Immature natural killer cell (primary cell): ENCODE measurements at regions not wholly inside any gene's neighbourhood (a gene's known extent, or its start where the extent isn't known, plus 50 kb on each side); places are given as distances from the start of the nearest gene placed in this dataset.
"Not testable (repeated sequence)": the region's sequence is repeated elsewhere in the genome, so short reads cannot be mapped to it uniquely, and the experiment has no call there.

Experiments
- DNase-seq, 3 donors: peaks; one replicate each; pipeline ENCODE4 v3.0.0; 2022; ENCODE audit warnings: mixed read lengths in 1 of 3
- H3K27ac Mint-ChIP-seq, 6 donors: one replicate each; pipeline ENCODE4 v1.8.0; 2020; ENCODE audit warnings: mixed read lengths in 6 of 6, mild to moderate bottlenecking in 5 of 6, inconsistent platforms in 4 of 6, moderate library complexity in 3 of 6
- H3K27me3 Mint-ChIP-seq, 3 donors: one replicate each; pipeline ENCODE4 v1.8.0; 2020 to 2021; ENCODE audit warnings: low read depth in 3 of 3, mild to moderate bottlenecking in 3 of 3, mixed read lengths in 3 of 3, moderate library complexity in 3 of 3, inconsistent platforms in 1 of 3
- H3K36me3 Mint-ChIP-seq, 3 donors: one replicate each; pipeline ENCODE4 v1.8.0; 2020; ENCODE audit warnings: mixed read lengths in 3 of 3, inconsistent platforms in 2 of 3, mild to moderate bottlenecking in 2 of 3
- H3K4me1 Mint-ChIP-seq, 2 donors: one replicate each; pipeline ENCODE4 v1.8.0; 2020; ENCODE audit warnings: inconsistent platforms in 2 of 2, mild to moderate bottlenecking in 2 of 2, mixed read lengths in 2 of 2, moderate library complexity in 1 of 2
- H3K4me3 Mint-ChIP-seq, 5 donors: one replicate each; pipeline ENCODE4 v1.8.0; 2020; ENCODE audit warnings: mild to moderate bottlenecking in 5 of 5, mixed read lengths in 5 of 5, inconsistent platforms in 3 of 5, moderate library complexity in 3 of 5
- H3K9me3 Mint-ChIP-seq, 6 donors: one replicate each; pipeline ENCODE4 v1.8.0; 2020; ENCODE audit warnings: mild to moderate bottlenecking in 6 of 6, mixed read lengths in 6 of 6, inconsistent platforms in 4 of 6, moderate library complexity in 3 of 6

DNA sequence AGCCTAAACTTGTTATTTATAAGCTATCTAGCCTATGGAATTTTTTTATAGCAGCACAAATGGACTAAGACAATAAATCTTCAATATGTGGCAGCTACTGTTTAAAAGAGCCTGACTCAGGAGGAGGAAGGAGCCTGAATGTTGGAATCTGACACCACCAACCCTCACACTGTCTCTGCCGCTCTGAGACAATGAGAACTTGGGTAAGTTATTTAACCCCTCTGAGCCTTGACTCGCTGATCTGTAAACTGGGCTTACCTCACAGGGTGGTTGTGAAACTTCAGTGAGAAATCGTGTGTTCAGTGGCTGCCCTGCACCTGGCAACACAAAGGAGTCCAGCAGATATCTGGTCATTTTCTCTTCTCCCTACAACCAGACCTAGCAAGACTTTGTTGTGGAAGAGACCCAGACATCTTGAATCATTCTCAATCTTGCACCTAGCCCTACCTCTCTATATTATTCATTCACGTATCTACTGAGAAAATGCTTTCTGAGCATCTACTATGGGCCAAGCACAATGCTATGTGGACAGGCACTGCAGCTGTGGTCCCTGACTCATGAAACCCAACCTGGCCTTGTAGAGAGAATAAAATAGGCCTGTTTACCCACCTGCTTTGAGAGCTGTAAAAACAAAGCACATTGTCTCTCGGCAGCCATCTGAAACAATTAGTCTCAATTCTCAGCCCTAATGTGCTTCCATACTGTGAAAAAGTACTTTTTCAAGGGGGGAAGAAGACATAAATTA is 81.9 kb upstream of the SLC25A36 start:
- no peak overlapping the region for H3K4me3 Mint-ChIP-seq
- DNase-seq: no peak
- no peaks in the 10 kb centered on the region for H3K4me1 Mint-ChIP-seq
- no peaks in the 10 kb centered on the region for H3K9me3 Mint-ChIP-seq
- no peaks in the 10 kb centered on the region for H3K36me3 Mint-ChIP-seq
- H3K27me3 Mint-ChIP-seq: peaks cover 2 to 6% (median 3%) of the 10 kb centered on the region in 3 donors
- no peak overlapping the region for H3K27ac Mint-ChIP-seq

GRCh38 chr3:140863580-140864009 is 78.0 kb upstream of the SLC25A36 start:
- Mint-ChIP-seq H3K4me1 (no peaks in the 10 kb centered on the region), H3K4me3 (peak overlapping the region in 1 of 5 donors; percentile 3), H3K36me3 (no peaks in the 10 kb centered on the region), H3K9me3 (no peaks in the 10 kb centered on the region), H3K27ac (no peak overlapping the region), H3K27me3 (peaks cover 2 to 5% (median 2%) of the 10 kb centered on the region in 3 donors)
- peak; percentile 12 to 19 (median 17) for DNase-seq

- Mint-ChIP-seq H3K36me3 (no peaks in the 10 kb centered on the region), H3K27ac (no peak overlapping the region), H3K9me3 (peaks cover 0 to 3% (median under 1%) of the 10 kb centered on the region in 6 donors), H3K27me3 (peaks cover 2 to 5% (median 3%) of the 10 kb centered on the region in 3 donors), H3K4me3 (no peak overlapping the region), H3K4me1 (no peaks in the 10 kb centered on the region)
- no peak for DNase-seq
Measured at GRCh38 chr3:140870351-140870750, 71.3 kb upstream of the SLC25A36 start.

GRCh38 chr3:140871022-140871421 is 70.6 kb upstream of the SLC25A36 start:
- no peaks in the 10 kb centered on the region for H3K4me1 Mint-ChIP-seq
- H3K27me3 Mint-ChIP-seq: peaks cover 2 to 5% (median 3%) of the 10 kb centered on the region in 3 donors
- DNase-seq: no peak

DNA sequence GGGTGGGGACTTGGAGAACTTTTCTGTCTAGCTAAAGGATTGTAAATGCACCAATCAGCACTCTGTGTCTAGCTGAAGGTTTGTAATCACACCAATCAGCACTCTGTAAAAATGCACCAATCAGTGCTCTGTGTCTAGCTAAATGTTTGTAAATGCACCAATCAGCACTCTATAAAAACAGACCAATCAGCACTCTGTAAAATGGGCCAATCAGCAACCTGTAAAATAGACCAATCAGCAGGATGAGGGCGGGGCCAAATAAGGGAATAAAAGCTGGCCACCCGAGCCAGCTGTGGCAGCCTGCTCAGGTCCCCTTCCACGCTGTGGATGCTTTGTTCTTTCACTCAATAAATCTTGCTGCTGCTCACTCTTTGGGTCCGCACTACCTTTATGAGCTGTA is 69.5 kb upstream of the SLC25A36 start:
- H3K4me3 Mint-ChIP-seq, H3K4me1 Mint-ChIP-seq, H3K36me3 Mint-ChIP-seq, H3K27me3 Mint-ChIP-seq, H3K9me3 Mint-ChIP-seq, DNase-seq, H3K27ac Mint-ChIP-seq: not testable (repeated sequence)

More at GRCh38 chr3:140871022-140871421, 70.6 kb upstream of the SLC25A36 start:
- Mint-ChIP-seq H3K4me3 (no peak overlapping the region), H3K27ac (no peak overlapping the region), H3K9me3 (peaks cover 0 to 3% (median under 1%) of the 10 kb centered on the region in 6 donors), H3K36me3 (no peaks in the 10 kb centered on the region)

- no peaks in the 10 kb centered on the region for H3K36me3 Mint-ChIP-seq
- H3K27me3 Mint-ChIP-seq: peaks cover 0 to 11% (median 2%) of the 10 kb centered on the region in 3 donors
- H3K27ac Mint-ChIP-seq: no peak overlapping the region
Measured at GRCh38 chr3:140883428-140884040, 58.1 kb upstream of the SLC25A36 start.

DNA sequence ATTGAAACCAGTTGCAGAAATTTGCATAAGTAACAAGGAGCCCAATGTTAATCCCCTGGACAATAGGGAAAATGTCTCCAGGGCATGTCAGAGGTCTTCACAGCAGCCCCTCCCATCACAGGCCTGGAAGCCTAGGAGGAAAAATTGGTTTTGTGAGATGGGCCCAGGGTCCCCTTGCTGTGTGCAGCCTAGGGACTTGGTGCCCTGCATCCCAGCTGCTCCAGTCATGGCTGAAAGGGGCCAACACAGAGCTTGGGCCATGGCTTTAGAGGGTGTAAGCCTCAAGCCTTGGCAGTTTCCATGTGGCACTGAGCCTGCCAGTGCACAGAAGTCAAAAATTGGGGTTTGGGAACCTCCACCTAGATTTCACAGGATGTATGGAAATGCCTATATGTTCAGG is 55.9 kb upstream of the SLC25A36 start:
- not testable (repeated sequence) for H3K4me3 Mint-ChIP-seq, DNase-seq, H3K27ac Mint-ChIP-seq, H3K4me1 Mint-ChIP-seq, H3K27me3 Mint-ChIP-seq, H3K36me3 Mint-ChIP-seq, H3K9me3 Mint-ChIP-seq

More at GRCh38 chr3:140883428-140884040, 58.1 kb upstream of the SLC25A36 start:
- Mint-ChIP-seq H3K9me3 (peaks cover 0 to 9% (median 2%) of the 10 kb centered on the region in 6 donors), H3K4me1 (no peaks in the 10 kb centered on the region), H3K4me3 (no peak overlapping the region)
- DNase-seq: no peak
